HS-27A (cell line): ENCODE measurements at regions not wholly inside any gene's neighbourhood (a gene's known extent, or its start where the extent isn't known, plus 50 kb on each side); places are given as distances from the start of the nearest gene placed in this dataset.

ENCODE experiments used
- DNase-seq: peaks from one replicate; pipeline ENCODE4 v3.0.0-alpha.2; 2012; ENCODE audit warnings: low read depth, missing footprints

- no peak for DNase-seq
Observed at GRCh38 chr12:13380297-13380696, 183.8 kb downstream of the EMP1 start.

- no peak for DNase-seq
Observed at GRCh38 chr12:13379531-13380188, 183.1 kb downstream of the EMP1 start.

- no peak for DNase-seq
Observed at GRCh38 chr12:13377698-13378097, 181.2 kb downstream of the EMP1 start.

GRCh38 chr12:13376610-13377373 is 180.3 kb downstream of the EMP1 start:
- DNase-seq: no peak

GRCh38 chr12:13375583-13376345 is 179.2 kb downstream of the EMP1 start:
- DNase-seq: no peak

GRCh38 chr12:13374793-13375192 is 178.3 kb downstream of the EMP1 start:
- DNase-seq: no peak

- no peak for DNase-seq
Observed at GRCh38 chr12:13373803-13374202, 177.3 kb downstream of the EMP1 start.

- DNase-seq: no peak
Observed at GRCh38 chr12:13373131-13373530, 176.6 kb downstream of the EMP1 start.

GRCh38 chr12:13372386-13372785 is 175.9 kb downstream of the EMP1 start:
- no peak for DNase-seq

GRCh38 chr12:13371797-13372196 is 175.3 kb downstream of the EMP1 start:
- DNase-seq: no peak

GRCh38 chr12:13371367-13371766 is 174.8 kb downstream of the EMP1 start:
- DNase-seq: no peak

- DNase-seq: no peak
Observed at GRCh38 chr12:13369474-13370056, 173.0 kb downstream of the EMP1 start.

- DNase-seq: no peak
Observed at GRCh38 chr12:13368971-13369370, 172.4 kb downstream of the EMP1 start.

- no peak for DNase-seq
Observed at GRCh38 chr12:13368431-13368830, 171.9 kb downstream of the EMP1 start.

- DNase-seq: no peak
Observed at GRCh38 chr12:13367973-13368372, 171.4 kb downstream of the EMP1 start.

GRCh38 chr12:13365748-13366366 is 169.3 kb downstream of the EMP1 start:
- no peak for DNase-seq

- peak; percentile 33 for DNase-seq
Observed at GRCh38 chr12:13362260-13362841, 165.8 kb downstream of the EMP1 start.

- DNase-seq: no peak
Observed at GRCh38 chr12:13359636-13360035, 163.1 kb downstream of the EMP1 start.

- no peak for DNase-seq
Observed at GRCh38 chr12:13358391-13358905, 161.9 kb downstream of the EMP1 start.

GRCh38 chr12:13350946-13351345 is 154.4 kb downstream of the EMP1 start:
- DNase-seq: no peak

GRCh38 chr12:13350381-13350780 is 153.9 kb downstream of the EMP1 start:
- DNase-seq: no peak
